Left ventricle myocardium inferior (tissue), 1 donor: ENCODE measurements at regions not wholly inside any gene's neighbourhood (a gene's known extent, or its start where the extent isn't known, plus 50 kb on each side); places are given as distances from the start of the nearest gene placed in this dataset.

ENCODE experiments used
- DNase-seq: peaks from one replicate; pipeline ENCODE4 v3.0.0-alpha.2; 2020
- H3K27ac ChIP-seq: fragments of 200-600 bp; replicated peaks from 2 replicates; pipeline ENCODE4 v1.8.0; 2021
- H3K27me3 ChIP-seq: fragments of 200-600 bp; 2 replicates; pipeline ENCODE4 v1.8.0; 2021; ENCODE audit warnings: low read depth
- H3K36me3 ChIP-seq: fragments of 200-600 bp; 2 replicates; pipeline ENCODE4 v1.8.0; 2021
- H3K4me1 ChIP-seq: fragments of 200-600 bp; 2 replicates; pipeline ENCODE4 v1.8.0; 2021
- H3K4me3 ChIP-seq: fragments of 200-600 bp; 2 replicates; pipeline ENCODE4 v1.8.0; 2021; ENCODE audit warnings: mild to moderate bottlenecking, moderate library complexity
- H3K9me3 ChIP-seq: fragments of 200-600 bp; replicated peaks from 2 replicates; pipeline ENCODE4 v1.8.0; 2021
- CTCF ChIP-seq: fragments of 200-600 bp; IDR thresholded peaks from 2 replicates; pipeline ENCODE4 v1.8.0; 2021; ENCODE audit warnings: antibody characterized with exemption, mild to moderate bottlenecking, borderline replicate concordance
- intact Hi-C: fragments of 100-400 bp; cut with micrococcal nuclease; formaldehyde crosslinking; loops from one replicate; pipeline ENCODE4 v1.11.0; 2022
- donor health status: DM: no; HTN: yes; CAD: no; lungs with severe emphysema.

GRCh38 chr7:17131060-17131345 is 167.4 kb upstream of the AHR start:
- H3K4me1 ChIP-seq: peaks cover 6% of the 10 kb centered on the region

GRCh38 chr7:17131983-17132655 is 166.3 kb upstream of the AHR start:
- Histone ChIP-seq H3K27ac (no peak overlapping the region), H3K9me3 (no peaks in the 10 kb centered on the region), H3K4me3 (no peak overlapping the region), H3K36me3 (no peaks in the 10 kb centered on the region), H3K27me3 (no peaks in the 10 kb centered on the region), H3K4me1 (peaks cover 6% of the 10 kb centered on the region)
- DNase-seq: no peak
- TF ChIP-seq CTCF: no peak
- intact Hi-C loops: no loop called here

More at GRCh38 chr7:17131060-17131345, 167.4 kb upstream of the AHR start:
- no peak for DNase-seq
- Histone ChIP-seq H3K27ac (no peak overlapping the region), H3K9me3 (no peaks in the 10 kb centered on the region), H3K27me3 (no peaks in the 10 kb centered on the region), H3K4me3 (peak overlapping the region; percentile 44), H3K36me3 (no peaks in the 10 kb centered on the region)
- intact Hi-C loops: no loop called here
- TF ChIP-seq CTCF: no peak

- peaks cover 6% of the 10 kb centered on the region for H3K4me1 ChIP-seq
- no peaks in the 10 kb centered on the region for H3K9me3 ChIP-seq
- H3K4me3 ChIP-seq: no peak overlapping the region
- no peaks in the 10 kb centered on the region for H3K27me3 ChIP-seq
- no peak overlapping the region for H3K27ac ChIP-seq
- DNase-seq: no peak
- intact Hi-C loops: no loop called here
- no peaks in the 10 kb centered on the region for H3K36me3 ChIP-seq
- no peak for TF ChIP-seq CTCF
Measured at GRCh38 chr7:17132726-17133125, 165.7 kb upstream of the AHR start.

GRCh38 chr7:17133977-17134376 is 164.5 kb upstream of the AHR start:
- Histone ChIP-seq H3K36me3 (no peaks in the 10 kb centered on the region), H3K4me3 (no peak overlapping the region), H3K9me3 (no peaks in the 10 kb centered on the region), H3K4me1 (peaks cover 6% of the 10 kb centered on the region), H3K27me3 (no peaks in the 10 kb centered on the region), H3K27ac (no peak overlapping the region)
- no peak for DNase-seq
- no peak for TF ChIP-seq CTCF
- intact Hi-C loops: no loop called here

GRCh38 chr7:17134786-17135185 is 163.7 kb upstream of the AHR start:
- peaks cover 6% of the 10 kb centered on the region for H3K4me1 ChIP-seq
- H3K27ac ChIP-seq: no peak overlapping the region
- no peak overlapping the region for H3K4me3 ChIP-seq
- H3K27me3 ChIP-seq: no peaks in the 10 kb centered on the region
- intact Hi-C loops: no loop called here
- no peaks in the 10 kb centered on the region for H3K36me3 ChIP-seq
- no peak for TF ChIP-seq CTCF
- H3K9me3 ChIP-seq: no peaks in the 10 kb centered on the region
- DNase-seq: no peak

- Histone ChIP-seq H3K36me3 (no peaks in the 10 kb centered on the region), H3K27ac (no peak overlapping the region), H3K4me3 (no peak overlapping the region), H3K4me1 (peaks cover 2% of the 10 kb centered on the region), H3K9me3 (no peaks in the 10 kb centered on the region), H3K27me3 (no peaks in the 10 kb centered on the region)
- no peak for DNase-seq
- no peak for TF ChIP-seq CTCF
- intact Hi-C loops: no loop called here
Measured at GRCh38 chr7:17136126-17136525, 162.3 kb upstream of the AHR start.
